ENCODE measurements at regions not wholly inside any gene's neighbourhood (a gene's known extent, or its start where the extent isn't known, plus 50 kb on each side); places are given as distances from the start of the nearest gene placed in this dataset.

DNA sequence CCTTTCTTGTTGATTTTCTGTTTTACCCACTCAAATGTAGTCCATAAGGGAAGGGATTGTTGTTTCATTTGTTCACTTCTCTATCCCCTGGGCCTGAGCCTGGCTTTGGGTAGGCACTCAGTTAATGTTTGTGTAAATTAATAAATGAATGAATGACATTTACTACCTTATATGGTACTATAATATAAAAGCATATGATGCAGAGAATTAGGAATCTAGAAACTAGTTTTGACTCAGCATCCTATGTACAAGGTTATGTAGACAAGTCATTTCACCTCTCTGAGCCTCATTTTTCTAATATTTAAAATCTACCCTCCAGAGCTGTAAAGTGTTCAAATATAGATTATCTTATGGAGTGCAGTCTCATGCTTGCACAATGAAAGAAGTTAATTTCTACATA, 68.9 kb upstream of the S1PR1 start:
- TF ChIP-seq, protein P1, sequence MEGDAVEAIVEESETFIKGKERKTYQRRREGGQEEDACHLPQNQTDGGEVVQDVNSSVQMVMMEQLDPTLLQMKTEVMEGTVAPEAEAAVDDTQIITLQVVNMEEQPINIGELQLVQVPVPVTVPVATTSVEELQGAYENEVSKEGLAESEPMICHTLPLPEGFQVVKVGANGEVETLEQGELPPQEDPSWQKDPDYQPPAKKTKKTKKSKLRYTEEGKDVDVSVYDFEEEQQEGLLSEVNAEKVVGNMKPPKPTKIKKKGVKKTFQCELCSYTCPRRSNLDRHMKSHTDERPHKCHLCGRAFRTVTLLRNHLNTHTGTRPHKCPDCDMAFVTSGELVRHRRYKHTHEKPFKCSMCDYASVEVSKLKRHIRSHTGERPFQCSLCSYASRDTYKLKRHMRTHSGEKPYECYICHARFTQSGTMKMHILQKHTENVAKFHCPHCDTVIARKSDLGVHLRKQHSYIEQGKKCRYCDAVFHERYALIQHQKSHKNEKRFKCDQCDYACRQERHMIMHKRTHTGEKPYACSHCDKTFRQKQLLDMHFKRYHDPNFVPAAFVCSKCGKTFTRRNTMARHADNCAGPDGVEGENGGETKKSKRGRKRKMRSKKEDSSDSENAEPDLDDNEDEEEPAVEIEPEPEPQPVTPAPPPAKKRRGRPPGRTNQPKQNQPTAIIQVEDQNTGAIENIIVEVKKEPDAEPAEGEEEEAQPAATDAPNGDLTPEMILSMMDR (IDR thresholded peaks at IDR 0.05; ENCODE audit: low read depth, low read length, missing control alignments): no peak
- Histone ChIP-seq H3K27me3 (replicated peaks) (no peaks in the 10 kb centered on the region), H3K4me3 (ENCODE audit: low read depth, low read length) (no peak overlapping the region), H3K36me3 (replicated peaks) (no peaks in the 10 kb centered on the region), H3K27ac (no peak overlapping the region)
- in situ Hi-C loops (cut with HindIII; ENCODE audit: low pct_ligation_motif_present, low sequenced_read_pairs): no loop called here
- no peak for DNase-seq

DNA sequence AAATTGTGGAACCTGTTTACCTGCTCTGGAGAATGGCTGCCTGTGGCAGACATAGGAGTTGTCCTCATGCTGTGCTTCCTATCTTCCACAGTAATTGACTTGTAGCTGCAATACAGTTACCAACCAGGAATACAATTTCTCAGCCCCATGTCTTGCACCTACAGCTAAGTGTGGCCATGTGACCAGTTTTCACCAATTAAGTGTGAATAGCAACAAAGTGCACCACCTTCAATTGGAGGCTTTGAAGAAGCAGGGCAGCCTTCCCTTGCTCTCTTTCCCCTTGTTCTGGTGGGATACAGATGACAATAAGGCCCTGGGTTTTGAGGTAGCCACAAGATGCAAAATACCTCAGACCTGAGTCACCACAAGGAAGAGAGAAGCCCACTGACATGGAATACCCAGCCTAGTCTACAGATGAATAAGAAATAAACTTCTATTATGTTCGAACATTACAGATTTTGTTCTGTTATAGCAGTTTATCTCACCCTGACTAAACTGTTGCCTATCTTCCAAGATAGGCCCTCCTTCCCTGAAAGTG, 70.2 kb upstream of the S1PR1 start:
- no peak overlapping the region for H3K4me3 ChIP-seq (ENCODE audit: low read depth, low read length)
- H3K27ac ChIP-seq: no peak overlapping the region
- DNase-seq: no peak
- in situ Hi-C loops (cut with HindIII; ENCODE audit: low pct_ligation_motif_present, low sequenced_read_pairs): no loop called here
- H3K27me3 ChIP-seq (replicated peaks): no peaks in the 10 kb centered on the region
- no peaks in the 10 kb centered on the region for H3K36me3 ChIP-seq (replicated peaks)
- TF ChIP-seq, protein P1 (IDR thresholded peaks at IDR 0.05; ENCODE audit: low read depth, low read length, missing control alignments): no peak

DNA sequence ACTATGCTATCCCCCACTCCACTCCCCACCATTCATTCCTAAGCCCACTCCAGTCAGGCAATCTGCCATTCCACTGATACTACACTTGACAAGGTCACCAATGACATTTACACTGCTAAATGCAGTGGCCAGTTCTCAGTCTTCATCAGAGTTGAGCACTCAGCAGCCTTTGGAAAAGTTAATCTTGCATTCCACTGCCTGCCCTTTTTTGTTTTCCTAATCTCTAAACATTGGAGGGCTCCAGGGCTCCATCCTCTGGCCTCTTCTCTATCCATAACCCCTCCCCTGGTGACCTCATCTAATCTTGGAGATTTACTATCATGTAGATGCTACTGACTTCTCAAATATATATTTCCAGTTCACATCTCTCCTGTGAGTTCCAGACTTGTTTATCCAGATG, 70.9 kb upstream of the S1PR1 start:
- Histone ChIP-seq H3K4me3 (ENCODE audit: low read depth, low read length) (no peak overlapping the region), H3K27ac (no peak overlapping the region), H3K27me3 (replicated peaks) (no peaks in the 10 kb centered on the region), H3K36me3 (replicated peaks) (no peaks in the 10 kb centered on the region)
- in situ Hi-C loops (cut with HindIII; ENCODE audit: low pct_ligation_motif_present, low sequenced_read_pairs): no loop called here
- DNase-seq: no peak
- TF ChIP-seq, protein P1 (IDR thresholded peaks at IDR 0.05; ENCODE audit: low read depth, low read length, missing control alignments): no peak

DNA sequence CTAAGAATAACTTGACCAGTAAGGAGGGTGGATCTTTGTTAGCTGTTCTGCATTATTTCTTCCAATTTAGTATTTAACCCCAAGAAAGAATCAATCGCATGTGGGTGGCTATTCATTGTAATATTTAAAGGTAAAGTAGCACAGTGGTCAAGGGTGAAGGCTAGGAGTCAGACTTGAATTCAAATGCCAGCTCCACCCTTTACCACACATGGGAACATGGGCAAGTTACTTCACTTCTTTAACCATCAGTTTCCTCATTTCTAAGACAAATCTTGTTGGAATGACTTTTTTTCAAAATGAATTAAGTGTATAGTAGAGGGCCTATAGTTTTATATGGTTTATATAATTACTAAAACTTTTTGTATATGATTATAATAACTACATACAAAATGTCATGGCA, 71.3 kb upstream of the S1PR1 start:
- in situ Hi-C loops (cut with HindIII; ENCODE audit: low pct_ligation_motif_present, low sequenced_read_pairs): no loop called here
- Histone ChIP-seq H3K36me3 (replicated peaks) (no peaks in the 10 kb centered on the region), H3K27ac (no peak overlapping the region), H3K4me3 (ENCODE audit: low read depth, low read length) (no peak overlapping the region), H3K27me3 (replicated peaks) (no peaks in the 10 kb centered on the region)
- no peak for DNase-seq
- TF ChIP-seq, protein P1 (IDR thresholded peaks at IDR 0.05; ENCODE audit: low read depth, low read length, missing control alignments): no peak

DNA sequence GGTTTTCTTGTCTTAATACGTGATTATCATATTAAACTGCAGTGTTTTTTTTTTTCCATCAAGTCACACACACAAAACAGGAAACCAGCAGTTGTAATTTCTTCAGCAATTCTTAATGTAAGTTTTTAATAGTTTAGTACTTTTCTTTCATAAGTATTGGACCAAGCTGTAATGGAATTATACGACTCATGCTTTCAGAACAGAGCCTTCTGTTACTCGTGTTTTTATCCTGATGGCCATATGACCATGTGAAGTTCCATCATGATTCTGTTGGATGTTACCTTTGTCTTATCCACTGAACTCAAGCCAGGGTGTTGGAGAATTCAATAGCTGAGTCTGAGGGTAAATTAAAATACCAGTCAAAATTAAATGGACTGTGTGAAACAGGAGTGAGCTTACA, 72.0 kb upstream of the S1PR1 start:
- in situ Hi-C loops (cut with HindIII; ENCODE audit: low pct_ligation_motif_present, low sequenced_read_pairs): no loop called here
- no peak overlapping the region for H3K27ac ChIP-seq
- TF ChIP-seq, protein P1 (IDR thresholded peaks at IDR 0.05; ENCODE audit: low read depth, low read length, missing control alignments): no peak
- no peak overlapping the region for H3K4me3 ChIP-seq (ENCODE audit: low read depth, low read length)
- no peaks in the 10 kb centered on the region for H3K27me3 ChIP-seq (replicated peaks)
- no peak for DNase-seq
- no peaks in the 10 kb centered on the region for H3K36me3 ChIP-seq (replicated peaks)

Measured in brain microvascular endothelial cell (primary cell).